A673 (cell line): ENCODE measurements at regions not wholly inside any gene's neighbourhood (a gene's known extent, or its start where the extent isn't known, plus 50 kb on each side); places are given as distances from the start of the nearest gene placed in this dataset.
A peak's percentile ranks its signal among the peaks of the same experiment; 100 is the strongest.

Experiments
- BruUV-seq: library from RNA; stranded (reverse); fragments of 400-500 nt; replicated peaks from 2 replicates; lab custom pipeline; 2021; lab: Mats Ljungman, UMichigan
- CTCF ChIA-PET: fragments of 300-600 bp; sonication (Branson Sonifier 250); formaldehyde crosslinking; loops from one replicate; lab custom pipeline; 2022; ENCODE audit warnings: antibody characterized with exemption; lab: Charles Lee
- POLR2A ChIA-PET: fragments of 300-600 bp; sonication (Branson Sonifier 250); formaldehyde crosslinking; loops from one replicate; lab custom pipeline; 2022; ENCODE audit warnings: antibody characterized with exemption; ENCODE audit not compliant: low non-redundant PET; lab: Charles Lee
- DNase-seq: peaks from one replicate; pipeline ENCODE4 v3.0.0-alpha.2; 2015; ENCODE audit warnings: low spot score
- H3K27ac ChIP-seq: fragments of 200-600 bp; sonication (generic); 2 replicates; pipeline ENCODE4 v1.5.1; 2016; ENCODE audit warnings: mixed run types, low read depth, mild to moderate bottlenecking, mixed read lengths, antibody characterized with exemption, low read length; ENCODE audit not compliant: poor library complexity, severe bottlenecking
- H3K27me3 ChIP-seq: fragments of 200-600 bp; sonication (generic); replicated peaks from 2 replicates; pipeline ENCODE4 v1.6.1; 2017; ENCODE audit warnings: mixed run types, low read depth, mild to moderate bottlenecking, mixed read lengths, antibody characterized with exemption, low read length; ENCODE audit not compliant: insufficient read depth, poor library complexity
- H3K36me3 ChIP-seq: fragments of 200-600 bp; sonication (generic); 2 replicates; pipeline ENCODE4 v1.6.1; 2016; ENCODE audit warnings: mixed run types, mild to moderate bottlenecking, mixed read lengths, antibody characterized with exemption, low read length; ENCODE audit not compliant: insufficient read depth, poor library complexity, severe bottlenecking
- H3K4me1 ChIP-seq: fragments of 200-600 bp; sonication (generic); 2 replicates; pipeline ENCODE4 v1.6.1; 2017; ENCODE audit warnings: mixed run types, mild to moderate bottlenecking, mixed read lengths, antibody characterized with exemption, low read length; ENCODE audit not compliant: insufficient read depth, poor library complexity, severe bottlenecking
- H3K4me3 ChIP-seq: fragments of 200-600 bp; sonication (generic); 2 replicates; pipeline ENCODE4 v1.5.1; 2016; ENCODE audit warnings: low read depth, mixed run types, mild to moderate bottlenecking, mixed read lengths, low read length; ENCODE audit not compliant: poor library complexity, severe bottlenecking
- H3K9me3 ChIP-seq: fragments of 200-600 bp; sonication (generic); 2 replicates; pipeline ENCODE4 v1.6.1; 2016; ENCODE audit warnings: mixed run types, low read depth, mild to moderate bottlenecking, mixed read lengths, antibody characterized with exemption, low read length; ENCODE audit not compliant: poor library complexity, severe bottlenecking
- CTCF ChIP-seq: fragments of 300-800, 200-600 bp; sonication (generic); conservative IDR thresholded peaks from 2 replicates; pipeline ENCODE4 v1.5.1; 2017; ENCODE audit warnings: low read depth, mild to moderate bottlenecking, antibody characterized with exemption, low read length, moderate library complexity, mixed read lengths
- EZH2 ChIP-seq: fragments of 200-600 bp; sonication (generic); IDR thresholded peaks from 2 replicates; pipeline ENCODE4 v1.6.1; 2017; ENCODE audit warnings: borderline replicate concordance, low read depth, mild to moderate bottlenecking, mixed read lengths, antibody characterized with exemption, low read length; ENCODE audit not compliant: poor library complexity, severe bottlenecking
- intact Hi-C: fragments of 100-400 bp; cut with micrococcal nuclease; formaldehyde crosslinking; loops from one replicate; pipeline ENCODE4 v1.10.0; 2022; ENCODE audit not compliant: unreplicated experiment

- ChIA-PET CTCF (no interaction called here), POLR2A (no interaction called here)
- intact Hi-C loops, result no loop called here
- H3K36me3 ChIP-seq, result no peaks in the 10 kb centered on the region
- peaks cover 55% of the 10 kb centered on the region for H3K4me1 ChIP-seq
- H3K27me3 ChIP-seq, result no peaks in the 10 kb centered on the region
- DNase-seq, result peak; percentile 57
- no peaks in the 10 kb centered on the region for H3K9me3 ChIP-seq
- no peak overlapping the region for H3K4me3 ChIP-seq
- peak overlapping the region; percentile 73 for H3K27ac ChIP-seq
- no TSS peak for BruUV-seq
- no peak for TF ChIP-seq EZH2
- TF ChIP-seq CTCF, result no peak
Observed at GRCh38 chr2:215540658-215541057, 104.8 kb upstream of the FN1 start.

GRCh38 chr2:215537611-215538010, 101.7 kb upstream of the FN1 start:
- Histone ChIP-seq H3K27me3 (no peaks in the 10 kb centered on the region), H3K27ac (peak overlapping the region; percentile 97), H3K4me1 (peaks cover 62% of the 10 kb centered on the region), H3K36me3 (no peaks in the 10 kb centered on the region), H3K9me3 (peaks cover 10% of the 10 kb centered on the region), H3K4me3 (no peak overlapping the region)
- TF ChIP-seq EZH2 (no peak), CTCF (no peak)
- ChIA-PET CTCF (no interaction called here), POLR2A (interaction anchor here (1.0 kb wide), 1 partner anchor 17 kb away, joined by 5 read pairs; no protein-coding TSS in a partner anchor)
- BruUV-seq, result no TSS peak
- intact Hi-C loops, result loop anchor here (1.0 to 5.0 kb wide), 3 partner anchors 90 to 383 kb away; no protein-coding TSS in a partner anchor
- peak; percentile 98 for DNase-seq

- Histone ChIP-seq H3K27ac (peak overlapping the region; percentile 97), H3K36me3 (no peaks in the 10 kb centered on the region), H3K9me3 (peaks cover 14% of the 10 kb centered on the region), H3K4me1 (peaks cover 62% of the 10 kb centered on the region), H3K27me3 (no peaks in the 10 kb centered on the region), H3K4me3 (no peak overlapping the region)
- POLR2A ChIA-PET, result interaction anchor here (0.6 kb wide), 1 partner anchor 18 kb away, joined by 3 read pairs; no protein-coding TSS in a partner anchor
- intact Hi-C loops, result loop anchor here (1.0 to 5.0 kb wide), 3 partner anchors 91 to 246 kb away; no protein-coding TSS in a partner anchor
- DNase-seq, result peak; percentile 87
- BruUV-seq, result no TSS peak
- TF ChIP-seq CTCF (no peak), EZH2 (no peak)
- CTCF ChIA-PET, result no interaction called here
Observed at GRCh38 chr2:215536510-215536909, 100.6 kb upstream of the FN1 start.
